ENCODE measurements at regions not wholly inside any gene's neighbourhood (a gene's known extent, or its start where the extent isn't known, plus 50 kb on each side); places are given as distances from the start of the nearest gene placed in this dataset.

GRCh38 chr9:106724566-106724965, 138.4 kb upstream of the ZNF462 start:
- no peak for FAIRE-seq

- FAIRE-seq = no peak
Measured at GRCh38 chr9:106726070-106726815, 136.7 kb upstream of the ZNF462 start.

- FAIRE-seq = no peak
Measured at GRCh38 chr9:106727969-106728368, 135.0 kb upstream of the ZNF462 start.

- no peak for FAIRE-seq
Measured at GRCh38 chr9:106728860-106729259, 134.1 kb upstream of the ZNF462 start.

DNA sequence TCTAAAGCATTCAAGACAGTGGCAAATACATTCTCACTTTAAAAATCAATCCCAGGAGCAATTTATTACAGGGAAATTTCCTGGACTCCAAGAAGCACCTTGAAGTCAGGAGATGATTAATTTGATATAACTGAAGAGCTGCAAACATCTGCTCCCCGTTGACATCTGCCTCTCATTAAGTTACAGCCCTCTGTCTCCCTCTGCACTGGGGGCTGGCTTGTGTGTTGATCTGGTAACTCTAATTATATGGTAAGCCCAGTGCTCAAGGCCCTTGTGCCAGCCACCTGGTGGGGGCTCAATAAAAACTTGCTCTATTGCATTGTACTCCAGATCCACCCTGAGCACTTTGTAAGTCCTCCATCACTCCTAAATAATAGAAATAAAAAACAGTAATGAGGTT, 131.1 kb upstream of the ZNF462 start:
- FAIRE-seq = no peak

GRCh38 chr9:106733828-106734380, 129.1 kb upstream of the ZNF462 start:
- no peak for FAIRE-seq

DNA sequence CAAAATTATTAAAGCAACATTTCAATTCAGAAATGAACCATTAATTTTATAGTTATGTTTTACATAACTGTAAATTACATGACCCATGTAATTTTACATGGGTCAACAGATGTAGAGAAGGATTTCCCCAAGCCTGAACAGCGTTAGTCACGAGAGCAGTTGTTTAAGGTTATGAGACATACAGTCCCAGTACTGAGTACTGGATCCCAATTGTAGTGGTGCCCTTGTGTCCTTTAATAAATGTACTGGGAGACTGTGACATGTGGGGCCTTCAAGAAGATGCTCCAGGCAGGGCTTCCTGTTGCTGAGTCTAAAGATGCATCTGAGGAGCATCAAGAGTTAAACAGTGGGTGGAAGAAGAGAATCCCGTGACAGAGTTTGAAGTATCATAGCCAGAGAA, 125.5 kb upstream of the ZNF462 start:
- FAIRE-seq = no peak

DNA sequence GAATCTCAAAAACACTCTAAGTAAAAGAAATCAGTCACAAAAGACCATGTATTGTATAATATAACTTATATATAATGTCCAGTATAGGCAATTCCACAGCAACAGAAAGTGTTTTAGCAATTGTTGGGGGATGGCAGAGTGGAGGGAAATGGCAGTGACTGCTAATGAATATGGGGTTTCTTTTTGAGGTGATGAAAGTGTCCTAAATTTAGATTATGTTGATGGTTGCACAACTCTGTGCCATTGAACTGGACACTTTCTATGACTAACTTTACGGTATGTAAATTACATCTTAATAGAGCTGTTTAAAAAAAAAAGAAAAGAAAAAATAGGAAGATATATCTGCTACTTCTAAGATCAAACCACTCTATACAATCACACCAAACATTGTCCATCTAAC, 124.9 kb upstream of the ZNF462 start:
- no peak for FAIRE-seq

DNA sequence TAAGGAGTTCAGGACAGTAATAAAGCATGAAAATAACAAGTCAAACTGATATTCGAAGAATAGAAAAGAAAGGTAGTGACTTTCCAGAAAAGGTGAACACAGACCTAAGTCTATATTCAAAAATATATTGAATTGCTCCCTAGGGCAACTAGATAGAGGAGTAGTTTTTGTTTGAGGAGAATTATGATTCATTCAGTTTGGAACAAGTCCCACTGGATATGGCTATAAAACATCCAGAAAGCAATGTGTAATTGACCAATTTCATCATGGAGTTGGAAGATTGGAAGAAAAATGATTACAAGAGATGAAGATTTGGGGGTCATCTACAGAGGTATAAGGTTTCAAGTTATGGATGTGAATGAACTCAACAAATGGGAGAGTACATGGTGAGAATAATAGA, 117.5 kb upstream of the ZNF462 start:
- FAIRE-seq = no peak

DNA sequence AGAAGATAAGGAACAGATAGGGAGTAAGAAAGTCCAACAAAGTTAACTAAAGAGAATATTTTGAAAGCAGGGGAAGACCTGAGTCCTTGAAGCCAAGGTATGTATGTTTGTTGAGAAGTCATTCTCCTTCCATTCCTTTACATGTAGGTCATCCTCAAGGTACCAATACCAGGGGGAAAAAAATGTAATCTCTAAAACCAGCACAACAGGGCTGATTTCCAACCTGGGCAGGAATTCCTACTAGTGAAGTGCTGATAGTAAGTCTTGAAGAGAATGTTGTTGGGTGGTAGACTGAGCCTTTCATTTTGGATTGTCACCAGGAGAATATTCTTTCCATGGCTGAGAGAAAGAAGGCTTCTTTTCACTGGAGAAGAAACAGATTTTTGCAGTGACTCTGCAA, 117.1 kb upstream of the ZNF462 start:
- FAIRE-seq = no peak

GRCh38 chr9:106751681-106752080, 111.3 kb upstream of the ZNF462 start:
- no peak for FAIRE-seq

GRCh38 chr9:106752581-106752980, 110.4 kb upstream of the ZNF462 start:
- FAIRE-seq = no peak

- no peak for FAIRE-seq
Measured at GRCh38 chr9:106753155-106753671, 109.8 kb upstream of the ZNF462 start.

GRCh38 chr9:106755736-106756135, 107.2 kb upstream of the ZNF462 start:
- no peak for FAIRE-seq

GRCh38 chr9:106757514-106757913, 105.5 kb upstream of the ZNF462 start:
- FAIRE-seq = no peak

GRCh38 chr9:106758911-106759310, 104.1 kb upstream of the ZNF462 start:
- no peak for FAIRE-seq

- no peak for FAIRE-seq
Measured at GRCh38 chr9:106761493-106761892, 101.5 kb upstream of the ZNF462 start.

- FAIRE-seq = no peak
Measured at GRCh38 chr9:106766616-106767015, 96.3 kb upstream of the ZNF462 start.

- no peak for FAIRE-seq
Measured at GRCh38 chr9:106769331-106769730, 93.6 kb upstream of the ZNF462 start.

DNA sequence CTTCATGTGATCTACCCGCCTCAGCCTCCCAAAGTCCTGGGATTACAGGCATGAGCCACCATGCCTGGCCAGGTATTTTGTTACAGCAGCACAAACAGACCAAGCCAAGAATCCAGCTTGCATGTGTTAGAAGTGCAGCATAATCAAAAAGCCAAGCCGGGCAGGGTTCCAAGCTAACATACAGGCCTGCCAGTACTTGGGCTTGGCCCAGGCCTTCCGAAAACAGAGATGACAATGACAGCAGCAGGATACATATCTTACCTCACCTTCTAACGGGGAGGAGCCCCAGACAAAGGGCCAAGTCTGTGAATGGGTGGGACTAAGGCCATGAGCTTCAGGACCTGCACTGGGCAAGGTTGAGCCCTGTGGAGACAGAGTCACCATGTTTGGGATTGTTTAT, 91.4 kb upstream of the ZNF462 start:
- FAIRE-seq = no peak

- no peak for FAIRE-seq
Measured at GRCh38 chr9:106772523-106773290, 90.3 kb upstream of the ZNF462 start.

DNA sequence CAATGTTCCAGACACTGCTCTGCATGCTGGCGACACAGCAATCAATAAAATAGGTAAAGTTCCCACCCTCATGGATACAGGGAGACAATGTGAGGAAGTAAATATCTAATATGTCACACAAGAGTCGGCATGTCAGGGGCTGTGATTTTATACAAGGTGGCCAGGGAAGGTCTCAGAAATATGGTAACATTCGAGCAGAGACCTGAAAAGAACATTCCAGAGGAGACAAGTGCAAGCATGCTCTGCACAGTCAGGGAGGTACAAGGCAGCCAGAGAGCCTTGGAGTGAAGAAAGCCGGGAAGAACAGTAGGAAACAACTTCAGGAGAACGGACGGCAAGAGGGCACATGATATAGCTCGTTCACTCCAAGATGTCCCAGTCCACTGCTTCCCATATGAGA, 89.2 kb upstream of the ZNF462 start:
- FAIRE-seq = no peak

DNA sequence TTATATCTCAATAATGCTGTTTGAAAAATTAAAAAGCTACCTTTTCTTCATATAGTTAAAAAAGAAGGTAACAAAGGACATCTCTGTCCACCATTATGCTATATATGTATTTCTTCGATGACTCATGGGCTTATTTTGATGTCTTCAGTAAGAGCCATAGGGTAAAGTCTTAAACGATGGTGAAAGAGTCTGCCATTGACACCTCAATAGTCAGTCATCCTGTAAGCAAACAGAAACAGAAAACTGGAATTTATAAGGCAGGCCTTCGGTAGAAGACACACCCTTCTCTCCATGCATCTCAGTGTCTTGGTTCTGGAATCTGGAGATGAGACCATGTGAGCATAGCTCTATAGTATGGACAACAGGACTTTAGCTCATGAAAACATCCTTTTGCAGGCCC, 87.0 kb upstream of the ZNF462 start:
- FAIRE-seq = no peak

- no peak for FAIRE-seq
Measured at GRCh38 chr9:106779796-106780195, 83.2 kb upstream of the ZNF462 start.
